RCC 7860 (cell line): ENCODE measurements at regions not wholly inside any gene's neighbourhood (a gene's known extent, or its start where the extent isn't known, plus 50 kb on each side); places are given as distances from the start of the nearest gene placed in this dataset.

Source experiments
- DNase-seq: peaks from one replicate; pipeline ENCODE4 v3.0.0-alpha.2; 2015; ENCODE audit warnings: low spot score
- FAIRE-seq: peaks from 2 replicates; lab custom pipeline; 2012; peaks lifted over from hg19 to GRCh38; lab: Jason Lieb, UNC

- FAIRE-seq (no peak), DNase-seq (no peak)
Observed at GRCh38 chr6:3643921-3644738, 107.4 kb downstream of the PXDC1 start.

- DNase-seq (no peak), FAIRE-seq (no peak)
Observed at GRCh38 chr6:3640868-3641267, 110.6 kb downstream of the PXDC1 start.

GRCh38 chr6:3638662-3639061, 112.9 kb downstream of the PXDC1 start:
- FAIRE-seq (no peak), DNase-seq (no peak)

- no peak for FAIRE-seq
Observed at GRCh38 chr6:3636060-3636459, 115.5 kb downstream of the PXDC1 start.

GRCh38 chr6:3635482-3635881, 116.0 kb downstream of the PXDC1 start:
- FAIRE-seq = no peak
- DNase-seq = no peak

More at GRCh38 chr6:3636060-3636459, 115.5 kb downstream of the PXDC1 start:
- DNase-seq = no peak

GRCh38 chr6:3634280-3634816, 117.2 kb downstream of the PXDC1 start:
- no peak for DNase-seq
- no peak for FAIRE-seq

GRCh38 chr6:3633711-3634110, 117.8 kb downstream of the PXDC1 start:
- no peak for DNase-seq
- FAIRE-seq = no peak

GRCh38 chr6:3631877-3632276, 119.6 kb downstream of the PXDC1 start:
- FAIRE-seq (no peak), DNase-seq (no peak)

GRCh38 chr6:3631186-3631585, 120.3 kb downstream of the PXDC1 start:
- DNase-seq (no peak), FAIRE-seq (no peak)

GRCh38 chr6:3630258-3630835, 121.2 kb downstream of the PXDC1 start:
- no peak for FAIRE-seq

GRCh38 chr6:3627956-3628835, 123.3 kb downstream of the PXDC1 start:
- FAIRE-seq (no peak), DNase-seq (no peak)

More at GRCh38 chr6:3630258-3630835, 121.2 kb downstream of the PXDC1 start:
- no peak for DNase-seq

GRCh38 chr6:3627501-3627900, 124.0 kb downstream of the PXDC1 start:
- no peak for FAIRE-seq
- no peak for DNase-seq

GRCh38 chr6:3625980-3626563, 125.4 kb downstream of the PXDC1 start:
- FAIRE-seq (no peak), DNase-seq (no peak)

GRCh38 chr6:3625149-3625979, 126.1 kb downstream of the PXDC1 start:
- DNase-seq (no peak), FAIRE-seq (no peak)

- FAIRE-seq (no peak), DNase-seq (no peak)
Observed at GRCh38 chr6:3624250-3625136, 127.0 kb downstream of the PXDC1 start.

GRCh38 chr6:3623451-3624249, 127.9 kb downstream of the PXDC1 start:
- no peak for FAIRE-seq
- DNase-seq = no peak

- DNase-seq (no peak), FAIRE-seq (no peak)
Observed at GRCh38 chr6:3621411-3621810, 130.1 kb downstream of the PXDC1 start.

- DNase-seq (no peak), FAIRE-seq (no peak)
Observed at GRCh38 chr6:3620937-3621336, 130.6 kb downstream of the PXDC1 start.
